ENCODE measurements at regions not wholly inside any gene's neighbourhood (a gene's known extent, or its start where the extent isn't known, plus 50 kb on each side); places are given as distances from the start of the nearest gene placed in this dataset.

DNA sequence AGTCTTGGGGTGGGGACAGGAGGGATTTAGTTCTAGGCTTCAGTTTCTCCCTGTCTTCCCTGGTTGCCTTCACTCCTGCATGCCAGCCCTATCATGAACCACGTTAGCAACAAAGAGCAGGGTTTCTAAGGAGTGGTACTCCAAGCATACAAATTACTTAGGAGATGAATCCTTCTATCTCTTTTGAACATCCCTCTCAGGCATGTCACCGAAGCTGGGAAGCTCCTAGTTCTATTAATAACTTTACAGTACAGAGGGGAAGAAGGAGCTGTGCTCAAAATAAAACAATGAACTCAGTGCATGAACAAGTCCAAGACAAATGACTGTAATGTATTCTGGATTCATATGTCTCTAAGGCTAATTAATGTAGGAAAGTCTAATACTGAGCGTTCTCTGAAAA lies 450.6 kb upstream of the RASGEF1B start:
- DNase-seq = no peak

DNA sequence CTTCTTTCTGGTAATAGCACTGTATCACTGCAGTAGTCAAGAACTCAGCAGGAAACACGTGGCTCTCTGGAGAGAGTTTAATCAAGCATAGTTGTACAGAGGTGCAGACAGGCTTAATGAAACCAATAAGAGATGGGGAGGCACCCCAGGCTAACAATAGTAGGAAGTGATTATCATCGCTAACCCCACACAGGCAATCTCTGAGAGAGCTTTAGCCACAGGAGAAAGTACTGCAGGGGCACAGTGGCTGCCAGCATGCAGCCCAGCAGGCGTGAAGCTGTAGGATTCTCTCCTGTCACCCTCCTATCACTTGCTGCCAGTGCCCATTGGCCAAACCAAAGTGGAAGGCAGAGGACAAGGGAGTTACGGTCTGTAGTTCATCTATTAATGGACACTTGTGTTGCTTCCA lies 450.0 kb upstream of the RASGEF1B start:
- DNase-seq = no peak

DNA sequence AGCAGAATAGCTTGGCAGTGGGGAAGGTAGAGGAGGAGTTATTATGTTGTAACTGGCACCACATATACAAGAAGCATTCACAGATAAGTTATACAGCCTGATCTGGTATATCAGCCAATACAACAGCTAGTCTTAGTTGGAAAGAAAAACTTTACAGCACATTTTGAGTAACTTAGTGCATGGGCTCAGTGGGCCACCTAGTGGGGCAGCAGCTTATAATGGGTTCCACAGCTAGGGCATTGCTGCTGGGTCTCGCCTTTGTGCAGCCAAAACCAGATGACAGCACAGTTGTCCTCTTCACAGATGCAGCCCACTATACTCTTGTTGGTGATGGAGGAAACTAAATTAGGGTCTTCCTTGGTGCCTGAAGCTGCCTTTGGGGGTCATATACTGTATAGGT lies 448.1 kb upstream of the RASGEF1B start:
- DNase-seq = peak in 2 of 4 experiments; percentile 5 to 15

DNA sequence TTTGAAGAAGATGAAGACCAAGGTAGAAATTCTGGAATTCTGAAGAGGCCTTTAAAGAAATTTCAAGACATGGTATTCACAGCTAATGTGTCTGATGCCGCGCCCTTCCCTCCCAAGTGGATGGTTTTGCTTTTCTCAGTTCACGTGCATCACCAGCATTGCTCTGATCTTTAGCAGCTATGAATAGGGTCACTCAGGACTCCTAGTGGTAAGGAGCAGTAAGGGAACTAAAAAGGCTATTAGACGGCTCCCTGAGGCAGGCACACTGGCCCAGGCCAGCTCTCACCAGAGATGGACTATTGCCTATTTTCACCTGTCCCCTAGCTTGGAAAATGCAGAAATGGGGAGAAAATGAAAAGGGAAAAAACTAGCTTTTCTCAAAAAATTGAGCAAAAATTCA lies 447.5 kb upstream of the RASGEF1B start:
- DNase-seq = peak; percentile 15 to 54 (median 40)

DNA sequence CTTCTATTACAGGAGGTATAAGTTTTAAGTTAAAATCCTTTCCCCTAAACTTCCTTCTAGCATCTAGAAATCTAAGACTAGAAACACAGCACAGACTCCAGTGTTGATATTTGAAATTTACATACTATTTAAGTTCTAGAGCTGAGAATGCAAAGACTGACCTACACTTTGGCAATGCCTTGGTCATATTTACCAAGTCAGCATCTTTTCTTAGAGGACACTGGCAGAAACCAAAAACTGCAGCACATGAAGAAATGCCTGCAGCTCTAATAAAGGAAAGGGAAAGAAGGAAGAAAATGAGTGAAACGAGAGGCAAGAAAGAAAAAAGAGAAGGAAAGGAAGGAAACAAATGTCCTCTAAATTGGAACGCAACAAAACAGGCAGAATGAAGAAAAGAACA lies 443.7 kb upstream of the RASGEF1B start:
- DNase-seq = peak in 1 of 4 experiments; percentile 12

DNA sequence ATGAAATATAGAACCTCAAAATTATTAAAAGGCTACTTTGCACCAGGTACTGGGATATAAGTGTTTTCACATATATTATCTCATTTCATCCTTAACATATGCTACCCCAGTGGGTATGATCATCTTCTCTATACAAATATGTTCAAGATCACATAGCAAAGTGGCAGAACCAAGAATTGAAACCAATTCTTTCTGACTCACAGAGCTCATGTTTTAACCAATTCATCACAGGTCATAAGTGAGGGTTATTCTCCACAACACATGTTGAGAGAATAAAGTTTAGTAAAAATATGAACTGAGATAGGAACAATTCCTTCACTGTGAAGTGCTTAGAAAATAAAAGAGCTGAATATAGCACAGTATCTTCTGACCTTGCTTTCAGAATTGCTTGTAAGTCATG lies 442.9 kb upstream of the RASGEF1B start:
- DNase-seq = no peak

DNA sequence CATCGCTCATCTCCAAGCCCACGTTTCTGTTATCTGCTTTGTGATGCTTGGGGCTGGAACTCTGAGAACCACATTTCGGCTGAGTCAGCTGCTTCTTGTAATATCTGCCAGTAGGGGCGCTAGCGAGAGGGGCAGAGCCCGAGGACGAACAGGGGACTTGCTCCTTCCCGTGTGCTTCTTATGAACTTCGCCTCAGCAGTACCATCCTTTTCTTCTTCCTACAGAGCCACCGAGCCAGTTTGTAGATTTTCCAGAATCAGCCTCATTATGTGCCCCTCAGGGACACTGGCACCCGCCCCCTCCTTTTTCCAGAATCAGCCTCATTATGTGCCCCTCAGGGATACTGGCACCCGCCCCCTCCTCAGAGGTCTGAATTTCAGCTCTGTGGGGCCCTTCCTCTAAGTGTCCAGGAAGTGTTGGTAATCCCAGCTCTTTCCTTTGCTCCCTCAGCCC lies 441.7 kb upstream of the RASGEF1B start:
- peak; percentile 55 to 84 (median 71) for DNase-seq

DNA sequence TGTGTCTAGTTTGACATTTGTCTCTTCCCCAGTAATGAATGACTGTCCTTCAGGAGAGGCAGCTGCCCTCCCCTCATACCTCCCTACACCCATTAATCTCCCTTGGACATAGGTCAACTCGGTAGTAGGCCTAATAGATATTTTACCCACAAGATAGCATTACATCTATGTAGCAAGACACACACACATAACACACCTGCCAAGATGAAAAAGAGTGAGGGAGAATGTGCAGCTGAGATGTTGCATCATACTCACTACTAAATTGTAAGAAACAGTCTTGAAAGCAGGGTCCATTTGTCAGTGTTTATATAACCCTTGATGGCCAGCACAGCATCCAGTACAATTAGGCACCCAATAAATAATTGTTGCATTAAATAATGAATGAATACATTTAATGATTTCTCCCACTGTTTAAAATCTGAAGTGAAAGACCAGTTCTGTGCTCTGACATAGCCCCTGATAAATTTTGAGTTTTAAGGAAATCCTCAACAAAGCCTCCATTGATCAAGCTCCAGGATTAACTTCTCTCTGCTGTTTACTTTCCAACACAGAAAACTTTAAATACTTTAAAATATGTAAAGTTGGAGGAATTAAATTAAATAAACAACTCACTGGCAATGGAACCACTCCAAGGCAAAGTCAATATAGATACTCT lies 440.8 kb upstream of the RASGEF1B start:
- DNase-seq = no peak

DNA sequence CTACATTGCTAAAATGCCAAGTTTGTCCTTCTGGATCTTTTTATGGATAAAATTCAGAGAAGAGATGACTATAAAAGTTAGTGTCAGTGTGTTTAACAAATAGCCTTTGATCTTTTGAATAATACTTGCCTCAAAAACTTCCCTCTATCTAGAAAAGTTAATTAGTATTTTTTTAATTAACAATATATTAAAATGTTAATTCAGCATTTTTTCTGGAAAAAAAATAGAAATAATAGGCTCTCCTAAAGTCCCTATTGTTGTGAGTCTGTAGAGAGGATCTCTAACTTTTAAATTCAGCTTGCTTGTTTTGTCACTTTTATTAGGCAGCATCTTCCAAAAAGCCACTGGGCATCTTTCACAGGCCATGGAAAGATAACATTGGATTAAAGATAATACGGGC lies 435.2 kb upstream of the RASGEF1B start:
- DNase-seq = no peak

DNA sequence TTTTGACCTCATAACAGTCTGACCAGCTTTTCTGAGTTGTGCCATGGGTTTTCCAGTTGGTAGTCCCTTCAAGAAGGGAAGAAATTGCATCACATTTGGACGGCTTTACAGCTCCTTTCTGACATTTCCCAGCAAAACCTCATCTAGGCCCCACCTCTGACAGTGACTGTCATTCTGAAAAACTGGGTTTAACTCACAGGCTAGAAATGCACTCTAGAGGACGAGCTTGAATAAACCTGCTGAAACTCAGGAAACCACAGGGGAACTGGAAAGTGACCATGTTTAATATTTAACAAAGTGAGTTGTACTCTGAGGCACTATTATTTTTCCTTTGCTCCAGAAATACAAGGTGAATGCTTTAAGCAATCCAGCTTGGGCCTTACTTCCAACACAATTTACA lies 434.3 kb upstream of the RASGEF1B start:
- no peak for DNase-seq

DNA sequence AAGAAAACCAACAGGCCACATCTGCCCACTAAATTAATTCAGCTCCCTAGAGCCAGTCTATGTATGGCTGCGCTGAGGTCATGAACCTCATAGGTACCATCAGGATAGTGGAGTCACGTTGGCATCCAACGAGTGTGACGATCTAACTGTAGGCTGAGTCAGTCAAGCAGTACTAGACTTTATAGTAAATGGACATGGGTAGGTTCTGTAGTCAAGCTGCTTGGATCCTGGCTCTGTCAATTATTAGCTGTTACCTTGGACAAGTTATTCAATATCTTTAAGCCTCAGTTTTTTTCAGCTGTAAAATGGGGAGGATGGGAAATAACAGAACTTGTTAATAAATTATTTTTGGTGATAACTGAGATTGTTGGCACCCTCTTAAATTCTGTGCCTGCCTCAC lies 432.4 kb upstream of the RASGEF1B start:
- no peak for DNase-seq

DNA sequence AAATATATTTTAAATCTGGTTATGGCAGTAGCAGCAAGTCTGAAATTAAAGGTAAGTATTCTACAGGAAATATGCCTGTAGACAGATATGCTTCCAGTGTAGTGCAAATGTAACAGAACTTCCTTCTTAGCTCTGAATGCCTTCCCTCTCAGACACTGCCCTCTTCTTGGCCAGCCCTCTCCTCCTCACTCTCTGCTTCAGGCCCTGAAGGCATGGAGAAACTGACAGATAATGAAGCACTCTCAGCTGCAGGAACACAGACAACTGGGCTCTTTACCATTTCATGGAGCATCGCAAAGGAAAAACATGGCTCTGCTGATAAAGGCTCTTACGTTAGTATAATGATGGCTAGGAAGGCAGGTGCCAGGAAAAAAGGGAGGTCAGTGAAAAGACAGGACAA lies 431.5 kb upstream of the RASGEF1B start:
- DNase-seq = no peak

DNA sequence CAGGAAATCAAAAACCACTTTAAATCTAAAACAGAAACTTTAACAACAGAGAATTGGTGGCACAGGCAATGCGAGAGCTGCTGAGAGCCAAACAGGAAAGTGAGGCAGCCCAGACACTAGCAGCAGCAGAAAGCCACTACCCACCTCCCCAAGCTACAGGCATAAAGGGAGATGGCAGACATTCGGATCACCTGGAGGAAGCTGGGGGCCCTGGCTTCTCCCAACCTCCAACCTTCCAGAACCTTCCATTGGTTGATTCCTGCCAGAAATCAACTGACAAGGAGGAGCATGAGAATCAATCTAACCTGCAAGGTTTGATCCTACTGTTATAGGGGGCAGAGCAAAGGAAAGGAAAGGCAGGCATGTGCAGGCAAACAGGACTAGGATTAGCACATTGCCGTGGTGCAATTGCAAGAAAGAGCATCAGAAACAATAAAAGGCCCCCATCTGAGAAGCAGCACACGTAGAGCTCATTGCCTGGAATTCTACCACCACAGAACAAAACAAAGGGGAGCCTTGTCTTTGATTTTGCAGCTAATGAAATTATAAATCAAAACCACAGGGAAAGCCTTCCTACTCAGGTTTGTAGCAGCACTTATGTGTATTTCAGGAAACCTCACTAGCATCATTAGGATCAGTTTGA lies 427.3 kb upstream of the RASGEF1B start:
- DNase-seq = no peak

DNA sequence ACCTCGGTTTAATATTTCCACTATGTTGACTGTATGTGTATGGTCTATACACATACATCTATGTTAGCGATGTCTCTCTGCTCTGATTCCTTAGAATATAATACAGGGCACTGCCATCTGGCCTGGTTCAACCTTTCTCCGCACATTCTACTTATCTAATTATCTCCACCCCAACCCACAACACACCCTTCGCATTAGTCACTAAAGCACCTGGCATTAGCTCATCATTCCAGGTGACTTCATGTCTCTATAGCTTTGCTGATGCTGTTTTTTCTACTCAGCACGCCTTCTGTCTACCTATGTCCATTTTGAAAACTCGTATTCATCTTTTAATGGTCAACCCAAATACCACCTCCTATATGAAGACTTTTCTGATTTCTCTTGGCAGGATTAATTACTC lies 425.2 kb upstream of the RASGEF1B start:
- no peak for DNase-seq

DNA sequence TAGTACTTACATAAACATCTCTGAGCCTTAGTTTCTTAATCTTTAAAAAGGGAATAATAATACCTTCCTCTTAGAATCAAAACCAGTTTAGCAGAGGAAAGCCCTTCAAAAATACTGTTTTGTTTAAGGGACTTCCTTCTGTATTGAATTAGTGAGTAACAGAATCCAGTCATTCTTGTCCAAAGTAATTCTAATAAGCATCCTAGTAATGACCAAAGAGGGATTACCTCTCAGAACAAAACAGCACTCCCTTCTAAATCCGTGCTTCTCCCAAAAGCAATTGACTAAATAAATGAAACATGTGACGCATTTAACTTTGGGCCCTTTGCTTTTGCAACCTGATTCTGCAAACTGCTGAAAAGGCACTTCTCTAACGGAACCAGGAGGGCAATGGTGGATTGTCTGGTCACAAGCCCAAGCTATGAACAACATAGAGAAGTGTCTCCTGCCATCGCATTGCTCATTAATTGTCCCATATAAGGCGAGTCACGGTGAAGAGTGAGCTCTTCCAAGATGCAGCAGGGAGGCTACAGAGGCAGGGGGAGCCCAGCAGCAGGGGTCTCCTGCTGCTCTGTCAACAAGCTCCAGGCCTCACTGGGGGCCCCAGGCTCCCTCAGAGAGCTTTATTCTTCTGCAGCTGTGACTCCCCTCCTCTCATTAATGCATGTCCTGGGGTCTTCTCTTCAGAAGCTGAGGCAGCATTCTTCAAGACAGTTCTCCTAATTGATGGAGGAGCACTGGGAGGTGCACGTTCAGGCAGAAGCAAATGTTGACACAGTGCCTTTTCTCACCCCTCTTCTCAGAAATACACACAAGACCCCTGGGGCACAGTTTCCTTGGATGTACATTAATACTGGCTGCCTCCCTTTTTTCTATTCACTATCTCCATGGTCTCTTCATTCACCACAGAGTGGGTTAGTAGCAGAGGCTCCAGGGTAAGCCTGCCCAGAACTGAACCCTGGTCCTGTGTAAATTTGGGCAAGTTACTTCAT lies 419.6 kb upstream of the RASGEF1B start:
- no peak for DNase-seq

DNA sequence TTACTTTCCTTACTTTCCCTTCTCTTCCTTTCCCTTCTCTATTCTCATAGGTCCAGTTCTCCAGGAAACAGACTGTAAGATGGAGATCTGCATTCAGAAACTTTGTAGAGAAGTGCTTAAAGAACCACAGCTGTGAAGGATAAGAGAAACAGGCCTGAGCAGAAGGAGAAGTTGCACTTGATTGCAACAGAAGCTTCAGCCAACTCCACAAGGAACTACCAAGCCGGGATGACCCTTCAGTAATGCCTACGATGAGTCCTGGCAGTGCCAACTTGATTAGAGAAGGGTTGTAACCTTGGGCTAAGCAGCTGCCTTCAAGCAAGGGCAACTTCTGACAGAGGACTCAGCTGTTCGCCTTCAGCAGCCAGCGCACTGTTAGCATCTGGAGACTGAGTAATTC lies 413.3 kb upstream of the RASGEF1B start:
- DNase-seq = peak; percentile 60 to 82 (median 78)

DNA sequence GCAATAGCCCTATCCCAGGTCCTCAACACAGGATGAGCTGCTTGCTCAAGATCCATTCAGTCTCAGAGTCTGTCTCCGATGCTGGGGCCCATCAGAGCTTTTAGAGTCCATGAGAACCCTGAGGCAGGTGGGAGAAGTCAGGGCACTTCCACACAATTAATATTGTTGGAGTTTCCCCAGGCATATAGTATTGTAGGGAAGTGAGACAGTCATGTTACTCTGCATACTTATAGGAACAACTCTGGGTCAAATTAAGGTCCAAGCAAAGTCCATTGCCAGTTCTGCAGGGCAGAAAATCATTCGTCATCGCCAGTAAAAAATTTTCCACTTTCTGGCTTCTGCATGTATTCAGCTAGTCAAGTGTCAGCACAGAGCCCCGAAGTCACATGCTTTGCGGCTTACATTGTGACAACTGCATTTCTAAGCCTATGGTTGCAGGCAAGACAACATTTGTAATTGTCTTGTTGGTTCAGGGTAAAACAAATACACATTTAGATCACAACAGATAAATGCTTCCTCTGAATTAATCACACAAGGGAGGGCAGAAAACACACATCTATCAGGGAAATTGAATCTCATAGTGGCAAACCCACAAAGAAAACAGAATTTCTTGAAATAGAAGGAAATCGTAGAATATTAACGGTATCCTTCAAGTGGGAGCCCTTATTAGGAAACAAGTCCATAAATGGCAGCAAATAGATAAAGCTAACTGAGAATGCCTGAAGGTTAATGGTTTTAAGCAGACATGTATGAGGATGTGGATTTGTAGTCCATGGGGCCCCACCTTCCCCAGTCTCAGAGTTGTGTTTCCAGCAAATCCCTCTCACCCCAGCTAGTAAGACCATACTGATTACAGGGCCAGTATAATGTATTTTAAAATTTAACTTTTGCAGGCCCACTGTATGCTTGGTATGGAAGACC lies 412.1 kb upstream of the RASGEF1B start:
- peak in 3 of 4 experiments; percentile 36 to 64 (median 57) for DNase-seq

DNA sequence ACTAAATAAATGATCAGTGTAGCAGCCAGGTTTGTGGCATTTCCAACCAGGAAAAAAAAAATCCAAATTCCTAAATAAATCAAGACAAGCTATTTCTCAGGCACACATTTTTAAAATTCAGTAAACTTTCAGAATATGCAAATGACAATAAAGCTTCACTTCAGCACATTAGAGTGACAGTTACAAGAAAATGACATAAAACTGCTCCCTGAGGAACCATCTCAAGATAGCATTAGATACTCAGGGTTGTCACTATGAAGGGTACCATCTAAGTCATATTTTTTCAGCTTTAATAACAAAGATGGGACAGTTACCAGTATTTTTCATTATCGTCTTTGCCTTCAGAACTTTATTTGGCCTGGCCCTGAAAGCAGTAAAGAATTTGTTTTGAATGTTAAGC lies 411.3 kb upstream of the RASGEF1B start:
- DNase-seq = no peak

DNA sequence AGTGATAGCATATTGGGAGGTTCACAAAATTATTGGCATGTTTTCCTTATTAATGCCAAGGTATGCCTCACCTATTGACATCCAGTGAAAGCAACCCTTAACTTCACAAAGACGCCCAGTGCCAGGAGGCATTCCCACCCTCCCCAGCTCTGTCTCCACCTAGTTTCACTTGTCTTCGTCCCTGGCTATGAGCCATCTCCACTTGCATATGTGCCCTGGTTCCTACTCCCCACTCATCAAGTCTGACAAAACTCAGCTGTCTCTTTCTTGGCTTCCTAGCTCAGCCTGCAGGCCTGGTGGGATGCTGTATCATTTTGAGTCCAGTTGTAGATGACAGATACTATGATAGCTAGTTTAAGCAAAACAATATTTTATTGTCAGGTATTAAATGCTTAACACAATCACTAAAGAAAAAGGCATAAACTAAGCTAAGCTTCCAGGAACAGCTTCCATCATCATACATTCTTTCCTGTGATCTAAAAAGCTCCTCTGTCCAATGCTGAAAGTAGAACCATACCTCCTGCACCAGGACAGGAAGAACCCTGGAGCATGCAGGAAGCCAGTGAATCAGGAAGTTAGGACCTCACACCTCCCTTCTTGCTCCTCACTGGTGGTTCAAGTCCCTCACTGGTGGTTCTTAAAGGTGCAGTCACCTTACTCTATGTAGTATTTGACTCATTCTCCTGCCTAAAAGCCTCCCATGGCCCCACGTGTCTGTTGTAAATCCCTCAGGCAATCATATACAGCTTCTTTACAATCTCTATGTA lies 410.3 kb upstream of the RASGEF1B start:
- DNase-seq = peak in 2 of 4 experiments; percentile 4 to 5

DNA sequence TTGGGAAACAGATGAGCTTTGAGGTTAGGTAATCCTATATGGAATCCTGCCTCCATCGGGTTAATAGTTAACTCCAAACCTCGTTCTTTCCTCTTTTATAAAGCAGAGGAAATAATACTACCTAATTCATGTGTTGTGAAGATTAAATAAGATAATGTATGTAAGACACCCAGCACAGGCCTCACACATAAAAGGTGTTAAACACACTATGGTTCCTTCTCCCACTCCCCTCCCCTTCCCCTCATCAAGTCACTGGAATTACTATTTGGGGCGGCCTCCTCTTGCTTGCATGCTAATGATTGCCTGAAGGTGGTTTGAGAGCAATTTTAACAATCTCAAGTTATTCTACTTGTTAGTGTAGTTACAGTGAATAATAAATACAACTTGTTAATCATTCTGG lies 404.4 kb upstream of the RASGEF1B start:
- DNase-seq = no peak

All from suppressor macrophage (primary cell).